Esophagus muscularis mucosa (tissue), 3 donors: ENCODE measurements at regions not wholly inside any gene's neighbourhood (a gene's known extent, or its start where the extent isn't known, plus 50 kb on each side); places are given as distances from the start of the nearest gene placed in this dataset.

Experiments
- CTCF ChIP-seq, 3 experiments: fragments of 200-600 bp in 2 of 3; fragments of 450-650 bp in 1 of 3; sonication (generic) in 2 of 3; IDR thresholded peaks; one replicate each; pipeline ENCODE4 v1.5.1; 2017 to 2019; ENCODE audit warnings: antibody characterized with exemption in 3 of 3, mild to moderate bottlenecking in 2 of 3, moderate library complexity in 1 of 3
- POLR2A ChIP-seq: fragments of 450-650 bp; IDR thresholded peaks from one replicate; pipeline ENCODE4 v1.6.1; 2017; ENCODE audit warnings: antibody characterized with exemption, moderate library complexity, mild to moderate bottlenecking, low read depth

- TF ChIP-seq CTCF (IDR thresholded peaks at IDR 0.05) = no peak
- TF ChIP-seq POLR2A = no peak
These were observed 143.9 kb downstream of the OR2K2 start for GRCh38 chr9:111186021-111186530.
